ENCODE measurements at regions not wholly inside any gene's neighbourhood (a gene's known extent, or its start where the extent isn't known, plus 50 kb on each side); places are given as distances from the start of the nearest gene placed in this dataset.

GRCh38 chr5:58113172-58113571 lies 346.7 kb downstream of the PLK2 start:
- WGBS (ENCODE audit: low lambda C conversion rate): 96% methylated on average over 9 of the region's 9 CpGs
- no peaks in the 10 kb centered on the region for H3K9me3 ChIP-seq
- POLR2A ChIA-PET: no interaction called here

More at GRCh38 chr5:58113172-58113571, 346.7 kb downstream of the PLK2 start:
- Histone ChIP-seq H3K9ac (no peak overlapping the region), H3K79me2 (ENCODE audit: insufficient read depth) (no peaks in the 10 kb centered on the region), H3K4me3 (ENCODE audit: low read depth in 2 of 2, low read length in 1 of 2) (no peak overlapping the region), H4K20me1 (ENCODE audit: insufficient read depth) (no peaks in the 10 kb centered on the region), H3K27me3 (ENCODE audit: insufficient read depth) (no peaks in the 10 kb centered on the region), H3K36me3 (replicated peaks in 1 of 2; ENCODE audit: control insufficient read depth in 1 of 2, insufficient read depth in 2 of 2, low read length in 1 of 2) (no peaks in the 10 kb centered on the region), H3F3A (replicated peaks; ENCODE audit: insufficient read depth) (no peaks in the 10 kb centered on the region), H2AFZ (ENCODE audit: low read depth) (no peak overlapping the region), H3K9me2 (no peaks in the 10 kb centered on the region), H3K27ac (ENCODE audit: low read depth in 2 of 2, low read length in 1 of 2) (no peak overlapping the region), H3K4me1 (ENCODE audit: control insufficient read depth in 1 of 2, insufficient read depth in 2 of 2, low read depth in 1 of 2, low read length in 1 of 2) (no peaks in the 10 kb centered on the region; a peak in 1 of 4 replicates), H3K4me2 (no peak overlapping the region)
- TF ChIP-seq JUND (IDR thresholded peaks at IDR 0.05) (no peak), IRF3 (IDR thresholded peaks at IDR 0.05; ENCODE audit: low read depth, low read length) (no peak), YY1 (IDR thresholded peaks at IDR 0.05; ENCODE audit: low read depth) (no peak), SMC3 (IDR thresholded peaks at IDR 0.05; ENCODE audit: low read depth, low read length) (no peak), GABPA (IDR thresholded peaks at IDR 0.05; ENCODE audit: low read depth) (no peak), RFX5 (IDR thresholded peaks at IDR 0.05; ENCODE audit: low read length) (no peak), CHD2 (IDR thresholded peaks at IDR 0.05; ENCODE audit: low read length, partially characterized antibody) (no peak), TCF12 (IDR thresholded peaks at IDR 0.05) (no peak), PBX3 (IDR thresholded peaks at IDR 0.05) (no peak), FOXJ3 (CRISPR knock-in tag; IDR thresholded peaks at IDR 0.05) (no peak), RCOR1 (IDR thresholded peaks at IDR 0.05; ENCODE audit: low read length) (no peak), TAF1 (IDR thresholded peaks at IDR 0.05; ENCODE audit: borderline replicate concordance, low read depth, low read length) (no peak), NFIC (IDR thresholded peaks at IDR 0.05; ENCODE audit: borderline replicate concordance) (no peak), CTCF (IDR thresholded peaks at IDR 0.05) (no peak)
- CTCF ChIA-PET: no interaction called here
- DNase-seq: no peak
